ENCODE measurements at regions not wholly inside any gene's neighbourhood (a gene's known extent, or its start where the extent isn't known, plus 50 kb on each side); places are given as distances from the start of the nearest gene placed in this dataset.
"Not testable (repeated sequence)": the region's sequence is repeated elsewhere in the genome, so short reads cannot be mapped to it uniquely, and the experiment has no call there.

DNA sequence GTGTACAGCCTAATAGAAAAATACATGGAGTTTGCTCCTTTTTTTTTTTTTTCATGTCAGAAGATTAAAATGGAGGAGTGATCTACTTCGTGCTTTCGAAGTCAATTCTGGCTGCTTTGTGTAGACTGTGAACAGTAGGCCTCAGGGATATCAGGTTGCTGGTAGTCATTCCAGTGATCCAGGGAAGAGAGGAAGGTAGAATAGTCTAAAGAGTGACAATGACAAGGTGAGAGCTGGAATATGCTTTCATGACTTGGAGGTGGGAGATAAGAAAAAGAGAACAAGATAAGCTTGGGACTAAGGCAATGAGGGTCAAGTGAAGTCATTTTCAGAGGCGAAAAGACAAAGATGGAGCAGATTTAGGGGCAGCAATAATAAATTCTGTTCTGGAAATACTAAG, 111.3 kb upstream of the MIR17HG start:
- no peak for DNase-seq

DNA sequence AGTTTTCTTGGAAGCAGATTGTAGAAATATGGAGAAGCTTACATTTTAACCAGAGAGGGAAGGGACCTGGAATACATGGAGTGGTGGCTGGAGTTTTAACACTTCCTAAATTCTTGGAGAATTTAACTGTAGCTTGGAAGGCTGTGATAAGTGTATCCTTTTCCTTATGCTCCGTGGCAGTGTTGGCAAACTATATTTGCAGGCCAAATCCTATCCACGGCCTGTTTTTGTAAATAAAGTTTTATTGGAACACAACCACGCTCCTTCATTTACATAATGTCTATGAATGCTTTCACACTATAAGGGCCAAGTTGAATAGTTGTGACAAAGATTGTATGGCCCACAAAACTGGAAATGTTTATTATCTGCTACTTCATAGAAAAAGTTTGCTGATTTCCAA, 110.6 kb upstream of the MIR17HG start:
- DNase-seq: no peak

DNA sequence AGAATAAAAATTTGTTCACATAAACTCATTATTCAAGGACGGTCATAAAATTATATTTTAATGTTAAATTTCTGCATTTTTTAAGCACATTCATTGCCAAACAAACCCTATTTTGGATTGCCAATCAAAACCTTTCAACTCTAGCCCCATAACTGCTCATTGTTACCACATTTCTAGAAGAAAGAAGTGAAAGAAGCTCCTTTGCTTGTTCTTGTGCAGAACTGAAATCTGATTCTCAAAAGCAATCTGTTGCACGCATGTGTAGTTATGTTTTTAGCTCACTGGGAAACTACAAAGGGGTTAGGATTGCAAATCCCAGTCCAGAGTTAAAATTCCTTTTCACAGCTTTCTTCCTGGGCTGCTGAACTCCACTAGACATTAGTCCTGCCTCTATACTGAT, 109.5 kb upstream of the MIR17HG start:
- DNase-seq: no peak

DNA sequence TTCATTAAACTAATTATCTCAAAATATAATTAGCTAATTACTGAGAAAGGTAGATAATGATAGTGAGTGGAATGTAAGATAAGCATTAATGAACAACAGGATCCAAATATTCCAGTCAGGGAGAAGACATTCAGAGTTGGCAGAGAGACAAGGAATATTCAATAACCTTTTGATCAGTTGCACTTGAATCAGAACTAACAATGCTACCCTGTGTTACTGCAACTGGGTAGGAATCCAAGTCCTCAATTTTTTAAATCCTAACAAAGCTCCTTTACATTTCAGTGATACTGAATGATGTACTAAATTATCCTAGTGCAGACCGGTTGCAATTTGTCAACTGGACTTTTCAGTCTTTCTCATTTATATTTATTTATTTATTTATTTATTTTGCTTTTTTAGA, 107.1 kb upstream of the MIR17HG start:
- DNase-seq: no peak

DNA sequence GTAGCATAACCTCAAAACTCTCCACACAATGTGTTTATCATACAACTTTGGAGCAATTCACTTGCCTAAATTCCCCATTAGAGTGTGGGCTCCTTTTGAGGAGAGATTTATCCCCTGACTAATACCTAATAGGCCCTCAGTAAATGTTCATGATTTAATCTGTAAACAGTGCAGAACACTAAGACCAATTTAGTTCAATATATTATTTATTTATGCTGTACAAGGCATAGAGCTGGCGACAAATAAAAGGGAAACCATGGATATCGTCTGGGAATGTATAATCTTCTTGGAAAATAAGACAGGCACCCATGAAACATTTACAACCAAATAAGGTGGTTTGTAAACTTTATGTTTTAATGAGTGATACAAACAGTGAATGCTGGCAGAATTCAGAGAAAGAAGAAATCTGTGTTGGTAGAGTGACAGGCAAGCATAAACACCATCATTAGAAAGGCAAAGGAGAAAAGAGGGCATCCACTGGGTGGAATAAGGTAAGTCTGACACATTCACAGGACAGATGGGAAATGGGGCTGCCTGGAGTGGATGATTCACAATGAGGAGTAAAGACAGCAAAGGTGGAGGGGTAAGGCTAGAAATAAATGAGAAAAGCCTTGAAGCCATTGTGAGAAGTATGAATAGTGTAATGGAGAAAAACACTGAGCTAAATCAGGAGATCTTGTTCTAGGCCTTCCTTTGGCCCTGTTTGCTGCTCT, 106.1 kb upstream of the MIR17HG start:
- no peak for DNase-seq

DNA sequence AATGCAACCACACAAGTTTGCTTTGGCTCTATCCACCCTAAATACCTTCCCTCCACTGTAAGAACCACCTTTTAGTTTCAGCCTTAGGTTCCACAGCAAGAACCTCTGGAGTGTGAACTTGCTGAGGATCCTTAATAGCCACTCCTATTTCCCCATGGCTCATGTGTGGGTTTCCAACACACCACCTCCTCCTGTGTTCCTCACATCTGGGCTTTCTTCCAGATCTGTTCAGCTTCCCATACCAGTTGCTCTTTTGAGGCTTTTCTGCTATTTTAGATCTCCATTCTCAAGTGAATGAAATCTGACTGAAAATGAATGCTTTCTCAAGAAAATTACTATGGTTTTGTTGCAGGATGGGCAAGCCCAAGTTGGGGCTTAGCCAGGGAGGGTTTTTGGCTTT, 104.8 kb upstream of the MIR17HG start:
- peak in 1 of 2 experiments; percentile 0 for DNase-seq

DNA sequence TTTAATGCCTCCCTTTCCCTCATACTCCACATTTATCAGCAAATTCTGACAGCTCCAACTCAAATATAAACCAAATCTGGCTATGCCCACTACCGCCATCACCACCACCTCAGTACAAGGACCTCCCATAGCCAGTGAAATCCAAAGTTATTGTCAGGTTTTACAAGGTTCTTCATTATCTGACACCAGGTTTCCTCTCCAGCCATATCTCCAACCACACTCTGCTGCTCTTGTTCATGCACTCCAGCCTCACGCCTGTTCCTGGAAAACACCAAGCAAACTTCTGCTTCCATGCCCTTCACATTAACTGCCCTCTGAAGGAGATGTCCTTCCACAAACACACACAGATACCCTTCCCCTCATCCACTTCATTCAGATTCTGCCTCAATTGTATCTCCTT, 102.2 kb upstream of the MIR17HG start:
- DNase-seq: no peak

DNA sequence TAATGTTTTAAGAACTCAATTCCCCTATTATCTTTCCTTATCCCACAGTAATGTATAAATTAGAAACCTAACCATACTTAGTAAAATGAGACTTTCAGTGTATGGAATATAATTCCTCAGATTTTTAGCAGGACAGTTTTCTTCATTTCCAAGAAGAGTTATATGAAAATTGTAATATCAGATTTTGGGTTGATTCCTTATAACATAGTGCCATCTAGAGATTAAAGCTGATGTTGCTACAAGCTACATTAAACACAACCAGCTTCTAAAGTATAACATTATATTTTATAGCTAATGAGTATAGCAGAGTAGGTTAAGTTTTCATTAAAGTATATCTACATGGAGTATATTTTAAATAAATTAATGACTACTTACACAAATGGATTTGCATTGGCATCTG, 99.7 kb upstream of the MIR17HG start:
- DNase-seq: peak in 1 of 2 experiments; percentile 10

DNA sequence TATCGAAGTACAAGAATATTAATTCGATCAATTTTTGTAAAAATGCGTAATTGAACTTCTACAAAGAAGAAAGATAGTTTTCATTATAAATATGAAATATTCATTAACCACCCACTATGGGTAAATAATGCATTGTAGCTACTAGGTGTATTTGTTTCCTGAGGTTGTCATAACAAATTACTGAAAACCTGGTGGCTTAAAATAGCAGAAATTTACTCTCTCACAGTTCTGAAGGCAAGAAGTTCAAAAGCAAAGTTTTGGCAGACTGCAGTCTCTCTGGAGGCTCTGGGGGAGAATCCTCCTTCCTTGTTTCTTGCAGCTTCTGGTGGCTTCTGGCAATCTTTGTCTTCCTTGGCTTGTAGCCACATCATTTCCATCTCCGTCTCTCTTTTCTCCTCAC, 99.2 kb upstream of the MIR17HG start:
- no peak for DNase-seq

DNA sequence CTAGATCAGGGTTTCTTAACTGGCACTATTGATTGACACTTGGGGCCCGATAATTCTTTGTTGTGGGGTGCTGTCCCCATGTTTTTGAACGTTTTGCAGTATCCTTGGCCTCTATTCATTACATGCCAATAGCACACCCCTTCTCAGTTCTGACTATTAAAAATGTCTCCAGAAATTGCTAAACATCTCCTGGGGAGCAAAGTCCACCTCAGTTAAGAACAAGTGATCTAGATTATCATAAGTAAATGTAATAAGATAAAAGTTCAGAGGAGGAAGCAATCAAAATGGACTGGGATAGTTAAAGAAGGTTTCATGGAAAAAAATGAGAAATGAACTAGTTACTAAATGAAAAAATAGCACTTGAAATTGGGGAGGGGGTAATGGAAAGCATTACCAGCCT, 98.1 kb upstream of the MIR17HG start:
- DNase-seq: no peak

DNA sequence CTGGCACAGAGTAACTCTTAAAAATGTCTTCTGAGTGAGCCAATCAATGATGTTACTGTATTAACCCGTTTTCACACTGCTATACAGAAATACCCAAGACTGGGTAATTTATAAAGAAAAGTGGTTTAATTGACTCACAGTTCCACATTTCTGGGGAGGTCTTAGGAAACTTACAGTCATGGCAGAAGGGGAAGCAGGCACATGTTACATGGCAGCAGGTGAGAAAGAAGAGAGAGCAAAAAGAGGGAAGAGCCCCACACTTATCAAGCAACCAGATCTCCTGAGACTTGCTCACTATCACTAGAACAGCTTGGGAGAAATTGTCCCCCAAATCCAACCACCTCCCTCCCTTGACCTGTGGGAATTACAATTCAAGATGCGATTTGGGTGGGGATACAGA, 97.6 kb upstream of the MIR17HG start:
- DNase-seq: no peak

DNA sequence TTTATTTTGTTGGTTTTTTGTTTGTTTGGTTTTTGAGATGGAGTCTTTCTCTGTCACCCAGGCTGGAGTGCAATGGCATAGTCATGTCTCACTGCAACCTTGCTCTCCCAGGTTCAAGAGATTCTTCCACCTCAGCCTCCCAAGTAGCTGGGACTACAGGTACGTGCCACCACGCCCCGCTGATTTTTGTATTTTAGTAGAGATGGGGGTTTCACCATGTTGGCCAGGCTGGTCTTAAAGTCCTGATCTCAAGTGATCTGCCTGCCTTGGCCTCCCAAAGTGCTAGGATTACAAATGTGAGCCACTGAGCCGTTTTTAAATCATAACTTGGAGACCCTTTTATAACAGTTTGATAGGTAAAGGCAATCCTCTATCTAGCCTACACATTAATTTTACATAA, 95.9 kb upstream of the MIR17HG start:
- DNase-seq: not testable (repeated sequence)

DNA sequence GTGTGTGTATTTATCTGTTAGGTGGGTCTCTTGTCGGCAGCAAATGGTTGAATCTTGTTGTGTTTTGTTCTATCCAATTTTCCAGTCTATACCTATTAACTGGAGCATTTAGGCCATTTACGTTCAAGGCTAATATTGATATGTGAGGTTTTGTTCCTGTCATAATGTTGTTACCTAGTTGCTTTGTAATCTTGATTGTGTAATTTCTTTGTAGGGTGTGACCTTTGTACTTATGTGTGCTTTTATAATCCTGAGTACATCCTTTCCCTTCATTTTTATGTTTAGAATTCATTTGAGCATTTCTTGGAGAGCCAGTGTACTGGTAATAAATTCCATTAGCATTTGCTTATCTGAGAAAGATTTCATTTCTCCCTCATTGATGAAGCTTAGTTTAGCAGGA, 83.0 kb upstream of the MIR17HG start:
- DNase-seq: no peak

DNA sequence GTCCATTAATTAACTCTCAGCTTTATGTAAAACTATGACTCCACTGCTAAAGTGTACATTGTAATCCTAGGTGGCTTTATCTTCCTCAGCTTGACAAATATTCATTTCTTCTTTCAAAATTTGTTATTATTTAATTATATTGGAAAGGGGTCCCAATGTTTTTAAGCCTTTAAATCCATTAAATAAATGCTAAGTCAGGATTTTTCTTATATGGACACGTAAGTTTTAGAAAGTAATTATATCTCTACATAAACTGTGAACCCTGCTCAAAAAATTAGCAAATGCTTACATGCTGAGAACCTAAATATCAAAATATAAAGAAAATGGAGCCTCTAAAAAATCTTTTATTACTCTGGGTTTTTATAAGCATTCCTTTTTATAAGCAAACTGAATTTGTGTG, 78.2 kb upstream of the MIR17HG start:
- no peak for DNase-seq

DNA sequence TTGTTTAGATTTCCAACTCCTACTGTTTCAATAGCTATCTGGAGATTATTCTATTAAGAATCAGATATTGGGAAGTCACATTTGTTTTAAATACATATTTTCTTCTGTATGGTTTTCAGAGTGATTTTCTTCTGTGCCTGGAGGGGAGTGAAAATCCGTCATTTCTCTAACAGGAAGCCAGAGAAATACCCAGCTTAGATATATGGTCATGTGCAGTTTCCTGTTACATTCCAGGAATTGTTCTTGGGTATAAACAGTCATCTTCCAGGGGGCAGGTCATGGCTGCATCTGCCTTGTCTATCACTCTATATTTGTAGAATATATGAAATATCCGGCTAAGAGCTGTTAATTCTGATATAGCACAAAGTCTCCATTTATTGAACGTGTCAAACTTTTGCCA, 77.5 kb upstream of the MIR17HG start:
- no peak for DNase-seq

DNA sequence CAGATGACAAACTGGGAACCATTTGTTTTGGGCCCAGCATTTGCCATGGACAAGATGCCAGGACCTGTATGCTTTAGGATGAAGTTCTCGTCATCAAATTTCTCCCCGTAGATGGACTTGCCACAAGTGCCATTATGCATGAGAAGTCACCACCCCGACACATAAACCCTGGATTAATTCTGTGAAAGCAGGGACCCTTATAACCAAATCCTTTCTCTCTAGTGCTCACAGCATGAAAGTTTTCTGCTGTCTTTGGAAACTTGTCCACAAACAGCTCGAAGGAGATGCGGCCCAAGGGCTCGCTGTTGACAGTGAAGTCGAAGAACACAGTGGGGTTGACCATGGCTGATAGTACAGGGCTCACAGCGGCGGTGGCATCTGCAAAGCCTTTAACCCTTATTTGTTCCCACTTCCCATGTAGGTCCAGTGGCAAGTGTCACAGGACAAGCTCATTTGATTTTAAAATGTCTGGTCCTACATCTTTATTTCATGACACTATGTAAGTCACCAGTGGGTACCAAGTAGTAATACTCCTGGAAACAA, 75.2 kb upstream of the MIR17HG start:
- DNase-seq: no peak

DNA sequence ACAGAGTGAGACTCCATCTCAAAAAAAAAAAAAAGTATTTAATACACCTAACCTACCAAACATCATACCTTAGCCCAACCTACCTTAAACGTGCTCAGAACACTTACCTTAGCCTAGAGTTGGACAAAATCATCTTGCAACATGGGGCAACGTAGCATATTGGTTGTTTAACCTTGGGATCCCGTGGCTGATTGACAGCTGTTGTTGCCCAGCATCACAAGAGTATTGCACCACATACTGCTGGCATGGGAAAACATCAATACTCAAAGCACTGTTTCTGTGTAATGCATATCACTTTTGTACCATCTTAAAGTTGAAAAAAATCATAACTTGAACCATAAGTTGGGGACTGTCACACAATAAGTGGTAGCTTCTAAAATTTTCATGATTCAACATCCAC, 73.8 kb upstream of the MIR17HG start:
- DNase-seq: no peak

DNA sequence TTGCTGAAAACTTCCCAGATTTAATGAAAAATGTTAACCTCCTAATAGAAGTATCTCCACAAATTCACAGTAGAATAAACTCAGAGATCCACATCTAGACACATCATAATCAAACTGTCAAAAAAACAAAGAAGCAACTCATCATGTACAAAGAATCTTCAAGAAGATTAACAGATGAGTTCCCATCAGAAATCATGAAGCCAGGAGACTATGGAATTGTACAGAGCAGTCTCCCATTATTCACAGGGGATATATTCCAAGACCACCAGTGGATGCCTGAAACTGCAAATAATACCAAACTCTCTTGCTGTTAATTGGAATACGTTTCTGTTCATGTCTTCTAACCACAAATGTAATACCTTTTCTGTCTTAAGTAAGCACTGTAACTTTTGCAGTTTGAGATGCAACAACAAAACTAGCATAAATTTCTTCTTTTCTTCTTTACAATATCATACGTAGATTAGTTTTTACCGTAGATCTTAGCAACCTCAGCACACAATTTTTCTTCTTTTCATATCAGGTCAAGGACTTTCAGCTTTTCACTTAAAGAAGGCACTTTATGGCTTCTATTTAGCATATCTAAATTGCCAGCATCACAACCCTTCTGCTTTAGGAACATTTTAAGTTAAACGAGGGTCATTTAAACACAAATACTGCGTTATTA, 70.3 kb upstream of the MIR17HG start:
- no peak for DNase-seq

DNA sequence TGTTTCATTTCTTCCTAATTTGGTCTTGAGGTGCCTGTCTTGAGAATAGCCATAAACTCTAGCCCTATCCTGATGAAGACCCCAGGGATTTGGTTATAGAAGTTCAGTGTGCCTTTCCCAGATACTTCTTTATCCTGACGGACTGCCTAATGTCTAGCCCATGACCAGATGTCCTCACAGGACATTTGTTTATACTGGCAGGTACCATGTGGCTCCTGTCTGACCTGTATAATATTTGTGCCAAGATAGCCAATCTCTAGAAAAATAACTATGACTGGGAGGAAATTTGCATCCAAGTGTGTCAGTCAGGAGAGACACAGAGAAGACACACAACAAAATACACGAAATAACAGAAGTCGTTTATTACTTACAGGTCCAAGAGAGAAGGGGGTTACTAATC, 69.2 kb upstream of the MIR17HG start:
- DNase-seq: no peak

DNA sequence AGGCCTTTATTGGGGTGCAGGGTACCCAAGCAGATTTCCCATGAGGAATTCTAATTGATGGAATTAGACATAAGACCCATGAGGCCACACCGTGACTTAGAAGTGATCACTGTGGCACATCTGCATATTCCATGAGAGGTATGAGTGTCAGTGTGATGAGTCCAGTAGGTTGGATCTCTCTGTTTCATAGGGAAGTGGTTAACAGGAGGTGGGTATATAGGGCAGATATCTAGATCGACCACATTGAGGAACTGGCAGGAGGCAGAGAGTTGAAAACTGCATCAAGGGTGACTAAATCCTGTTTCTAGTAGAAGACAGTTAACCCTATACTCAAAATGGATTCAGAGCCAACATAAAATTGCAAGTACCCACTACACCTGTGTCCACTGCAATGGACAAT, 68.6 kb upstream of the MIR17HG start:
- no peak for DNase-seq

DNA sequence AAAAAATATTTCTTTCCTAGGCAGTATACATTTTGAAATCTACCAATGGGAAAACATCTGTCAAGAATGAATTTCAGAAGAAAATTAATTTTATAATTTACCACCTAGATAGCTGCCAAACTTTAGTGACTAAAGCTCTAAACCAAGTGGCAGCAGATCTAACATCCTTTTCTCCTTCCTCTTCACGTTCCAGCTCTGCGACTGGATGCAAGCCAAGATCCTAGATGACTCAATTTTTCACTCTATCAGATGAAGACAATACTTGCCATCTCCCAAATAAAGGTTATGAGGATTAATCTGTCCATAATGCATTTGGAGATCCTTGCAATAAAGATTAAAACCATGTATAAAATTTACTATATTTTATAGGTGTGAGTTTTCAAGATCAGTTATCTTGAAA, 66.7 kb upstream of the MIR17HG start:
- DNase-seq: peak; percentile 0 to 23

DNA sequence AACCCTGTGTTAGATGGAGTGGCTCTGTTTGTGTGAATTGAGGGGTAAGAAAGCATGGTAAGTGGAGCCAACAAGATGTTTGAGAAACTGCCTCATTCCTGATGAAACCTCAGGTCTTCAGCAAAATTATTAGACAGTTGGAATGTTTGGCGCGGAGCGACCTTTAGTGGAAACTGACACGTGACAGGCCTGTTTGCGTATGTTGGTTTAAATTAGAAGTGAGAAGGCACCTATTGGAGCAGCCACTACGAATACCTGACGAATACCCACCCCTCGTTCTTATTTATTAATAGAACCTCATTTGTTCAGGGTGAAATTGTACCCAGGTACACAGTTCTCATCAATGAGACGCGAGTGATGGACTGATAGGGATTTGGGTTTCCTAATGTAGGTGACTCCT, 63.2 kb upstream of the MIR17HG start:
- no peak for DNase-seq

DNA sequence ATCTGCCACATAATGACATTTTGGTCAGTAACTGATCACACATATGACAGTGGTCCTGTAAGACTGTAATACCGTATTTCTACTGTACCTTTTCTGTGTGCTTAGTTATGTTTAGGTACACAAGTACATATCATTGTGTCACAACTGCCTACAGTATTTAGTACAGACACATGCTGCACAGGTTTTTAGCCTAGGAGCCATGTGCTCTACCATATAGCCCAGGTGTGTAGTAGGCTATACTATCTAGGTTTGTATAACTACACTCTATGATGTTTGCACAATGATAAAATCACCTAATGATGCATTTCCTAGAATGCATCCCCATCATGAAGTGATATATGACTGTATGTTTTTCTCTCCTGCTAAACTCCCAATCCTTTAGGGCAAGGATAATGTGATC, 61.2 kb upstream of the MIR17HG start:
- DNase-seq: no peak

DNA sequence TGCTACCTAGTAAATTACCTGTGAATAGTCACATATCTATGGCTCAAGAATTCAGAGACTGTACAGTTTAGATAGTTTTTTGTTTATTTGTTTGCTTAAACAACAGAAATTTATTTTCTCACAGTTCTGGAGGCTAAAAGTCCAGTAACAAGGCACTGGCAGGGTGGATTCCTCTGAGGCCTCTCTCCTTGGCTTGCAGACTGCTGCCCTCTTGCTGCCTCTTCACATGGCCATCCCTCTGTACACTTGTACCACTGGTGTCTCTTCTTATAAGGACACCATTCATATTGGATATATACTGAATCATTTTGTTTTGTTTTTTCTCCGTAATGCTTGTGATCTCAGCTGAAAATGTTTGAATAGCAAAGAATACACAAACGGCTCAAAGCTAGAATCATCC, 56.4 kb upstream of the MIR17HG start:
- no peak for DNase-seq
